Pancreas (tissue), 10 donors: ENCODE measurements at regions not wholly inside any gene's neighbourhood (a gene's known extent, or its start where the extent isn't known, plus 50 kb on each side); places are given as distances from the start of the nearest gene placed in this dataset.
A peak's percentile ranks its signal among the peaks of the same experiment; 100 is the strongest.
"Not testable (repeated sequence)": the region's sequence is repeated elsewhere in the genome, so short reads cannot be mapped to it uniquely, and the experiment has no call there.

Source experiments
- ATAC-seq, 4 donors: fragments of 200-7000 bp; cut with Tn5 transposase; one replicate each; pipeline versions ENCODE4 v1.8.0 to v1.9.1; 2020; ENCODE audit warnings: mild to moderate bottlenecking in 4 of 4, moderate library complexity in 4 of 4
- DNase-seq, 6 donors: peaks; one replicate each; pipeline ENCODE4 v3.0.0-alpha.2; 2020
- FAIRE-seq: peaks from 2 replicates; lab custom pipeline; 2012; peaks lifted over from hg19 to GRCh38; lab: Jason Lieb, UNC
- H3K27ac ChIP-seq, 4 donors: fragments of 200-600 bp; sonication (generic); 1 replicate in 3 of 4; 2 replicates in 1 of 4; pipeline versions ENCODE4 v1.5.0 to v1.8.0; 2020
- H3K27me3 ChIP-seq, 4 donors: fragments of 200-600 bp; one replicate each; pipeline ENCODE4 v1.8.0; 2021
- H3K36me3 ChIP-seq, 3 donors: fragments of 200-600 bp; sonication (generic) in 1 of 3; one replicate each; pipeline versions ENCODE4 v1.5.0 to v1.8.0; 2020 to 2021
- H3K4me1 ChIP-seq, 3 donors: fragments of 200-600 bp; one replicate each; pipeline ENCODE4 v1.8.0; 2021
- H3K4me3 ChIP-seq, 4 donors: fragments of 200-600 bp; sonication (generic) in 2 of 4; one replicate each; pipeline versions ENCODE4 v1.5.0 to v1.8.0; 2020 to 2021
- H3K9me3 ChIP-seq, 4 donors: fragments of 200-600 bp; one replicate each; pipeline ENCODE4 v1.8.0; 2021
- WGBS, 2 donors: extraction: QIAGEN DNeasy Blood & Tissue Kit; methylation state at CpG; one replicate each; pipeline ENCODE4 v1.1.7; 2013; 5-methylcytosine and 5-hydroxymethylcytosine counted together
- intact Hi-C, 3 donors: fragments of 100-400 bp; cut with DNase I; formaldehyde crosslinking; loops; one replicate each; pipeline versions ENCODE4 v1.11.1 to v1.14.2; 2022
- TF ChIP-seq, protein P1 (sequence below), 4 donors: fragments of 200-600 bp; sonication (generic) in 3 of 4; IDR thresholded peaks; one replicate each; pipeline versions ENCODE4 v1.5.0 to v1.8.0; 2021; ENCODE audit warnings: antibody characterized with exemption in 4 of 4
- donor health status: healthy with polysubstance abuse.
- donor health status: DM: no; HTN: no; CAD: no; lungs with moderate emphysema.
- donor health status: DM: no; HTN: no; CAD: no.
- donor health status: control.
- donor health status: control.
- donor health status: Bipolar disorder and iron deficiency.
- donor health status: DM: yes; HTN: yes; CAD: no.
- donor health status: DM: no; HTN: no; CAD: no.
- donor health status: DM: no; HTN: no; CAD: no.
- donor health status: DM: yes; HTN: yes; CAD: no.

- Histone ChIP-seq H3K36me3 (no peaks in the 10 kb centered on the region), H3K4me3 (no peak overlapping the region), H3K9me3 (no peaks in the 10 kb centered on the region), H3K27ac (no peak overlapping the region), H3K27me3 (peaks cover 0 to 20% (median 4%) of the 10 kb centered on the region in 4 donors), H3K4me1 (peaks cover 0 to 5% (median 0%) of the 10 kb centered on the region in 3 donors)
- TF ChIP-seq, protein P1, sequence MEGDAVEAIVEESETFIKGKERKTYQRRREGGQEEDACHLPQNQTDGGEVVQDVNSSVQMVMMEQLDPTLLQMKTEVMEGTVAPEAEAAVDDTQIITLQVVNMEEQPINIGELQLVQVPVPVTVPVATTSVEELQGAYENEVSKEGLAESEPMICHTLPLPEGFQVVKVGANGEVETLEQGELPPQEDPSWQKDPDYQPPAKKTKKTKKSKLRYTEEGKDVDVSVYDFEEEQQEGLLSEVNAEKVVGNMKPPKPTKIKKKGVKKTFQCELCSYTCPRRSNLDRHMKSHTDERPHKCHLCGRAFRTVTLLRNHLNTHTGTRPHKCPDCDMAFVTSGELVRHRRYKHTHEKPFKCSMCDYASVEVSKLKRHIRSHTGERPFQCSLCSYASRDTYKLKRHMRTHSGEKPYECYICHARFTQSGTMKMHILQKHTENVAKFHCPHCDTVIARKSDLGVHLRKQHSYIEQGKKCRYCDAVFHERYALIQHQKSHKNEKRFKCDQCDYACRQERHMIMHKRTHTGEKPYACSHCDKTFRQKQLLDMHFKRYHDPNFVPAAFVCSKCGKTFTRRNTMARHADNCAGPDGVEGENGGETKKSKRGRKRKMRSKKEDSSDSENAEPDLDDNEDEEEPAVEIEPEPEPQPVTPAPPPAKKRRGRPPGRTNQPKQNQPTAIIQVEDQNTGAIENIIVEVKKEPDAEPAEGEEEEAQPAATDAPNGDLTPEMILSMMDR (IDR thresholded peaks at IDR 0.05), result no peak
- 16 to 25% methylated on average over 9 of the region's 9 CpGs for WGBS, 2 donors
- intact Hi-C loops, result no loop called here
- no peak for DNase-seq
- ATAC-seq, result no peak
- no peak for FAIRE-seq
These were observed 82.3 kb downstream of the GPX5 start for GRCh38 chr6:28607990-28608389.

DNA sequence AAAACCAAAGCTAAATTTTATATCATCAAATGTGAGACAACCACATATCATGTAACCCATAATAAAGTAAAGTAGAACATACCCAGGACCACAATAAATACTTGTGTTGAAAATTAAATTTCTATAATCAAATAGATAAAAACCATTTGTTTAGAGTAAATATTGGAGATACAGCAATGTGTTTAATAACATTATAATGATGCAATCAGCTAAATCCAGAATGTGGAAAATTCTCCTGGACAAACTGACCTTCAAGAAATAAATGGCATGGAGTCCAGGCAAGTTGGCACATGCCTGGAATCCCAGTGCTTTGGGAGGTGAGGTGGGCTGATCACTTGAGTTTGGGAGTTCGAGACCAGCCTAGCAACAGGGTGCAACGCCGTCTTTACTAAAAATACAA lies 84.0 kb downstream of the GPX5 start:
- no peak overlapping the region for H3K4me3 ChIP-seq
- DNase-seq (no peak), FAIRE-seq (no peak), ATAC-seq (no peak)
- intact Hi-C loops, result no loop called here
- no peak overlapping the region for H3K27ac ChIP-seq
- H3K9me3 ChIP-seq, result no peaks in the 10 kb centered on the region
- H3K4me1 ChIP-seq, result peaks cover 0 to 5% (median 0%) of the 10 kb centered on the region in 3 donors
- no peaks in the 10 kb centered on the region for H3K36me3 ChIP-seq
- 87 to 92% methylated on average over 3 of the region's 3 CpGs for WGBS, 2 donors
- H3K27me3 ChIP-seq, result peaks cover 0 to 29% (median 3%) of the 10 kb centered on the region in 4 donors
- TF ChIP-seq, protein P1 (IDR thresholded peaks at IDR 0.05), result no peak

GRCh38 chr6:28615616-28615954 lies 89.9 kb downstream of the GPX5 start:
- no peak overlapping the region for H3K27ac ChIP-seq
- ATAC-seq, result no peak
- no peaks in the 10 kb centered on the region for H3K9me3 ChIP-seq
- intact Hi-C loops, result no loop called here
- H3K36me3 ChIP-seq, result no peaks in the 10 kb centered on the region
- TF ChIP-seq, protein P1 (IDR thresholded peaks at IDR 0.05), result no peak
- FAIRE-seq, result no peak
- H3K27me3 ChIP-seq, result peaks cover 0 to 48% (median 10%) of the 10 kb centered on the region in 4 donors
- no peak for DNase-seq
- WGBS, 2 donors, result 70 to 71% methylated on average over 7 of the region's 7 CpGs
- H3K4me3 ChIP-seq, result no peak overlapping the region
- no peaks in the 10 kb centered on the region for H3K4me1 ChIP-seq

- ATAC-seq (no peak), FAIRE-seq (no peak), DNase-seq (peak in 1 of 6 donors; percentile 43)
- intact Hi-C loops, result no loop called here
- TF ChIP-seq, protein P1 (IDR thresholded peaks at IDR 0.05), result no peak
- Histone ChIP-seq H3K9me3 (no peaks in the 10 kb centered on the region), H3K27me3 (peaks cover 0 to 45% (median 10%) of the 10 kb centered on the region in 4 donors), H3K4me3 (no peak overlapping the region), H3K27ac (no peak overlapping the region), H3K36me3 (no peaks in the 10 kb centered on the region), H3K4me1 (no peaks in the 10 kb centered on the region)
- WGBS, 2 donors, result 29 to 31% methylated on average over 48 to 52 of the region's 52 CpGs
These were observed 90.5 kb downstream of the GPX5 start for GRCh38 chr6:28615955-28616747.

GRCh38 chr6:28618898-28619555 lies 93.3 kb downstream of the GPX5 start:
- Histone ChIP-seq H3K9me3 (no peaks in the 10 kb centered on the region), H3K27me3 (peaks cover 0 to 39% (median 10%) of the 10 kb centered on the region in 4 donors), H3K4me1 (no peaks in the 10 kb centered on the region), H3K27ac (no peak overlapping the region), H3K4me3 (no peak overlapping the region), H3K36me3 (no peaks in the 10 kb centered on the region)
- DNase-seq (no peak), FAIRE-seq (no peak), ATAC-seq (no peak)
- TF ChIP-seq, protein P1 (IDR thresholded peaks at IDR 0.05), result no peak
- intact Hi-C loops, result no loop called here

DNA sequence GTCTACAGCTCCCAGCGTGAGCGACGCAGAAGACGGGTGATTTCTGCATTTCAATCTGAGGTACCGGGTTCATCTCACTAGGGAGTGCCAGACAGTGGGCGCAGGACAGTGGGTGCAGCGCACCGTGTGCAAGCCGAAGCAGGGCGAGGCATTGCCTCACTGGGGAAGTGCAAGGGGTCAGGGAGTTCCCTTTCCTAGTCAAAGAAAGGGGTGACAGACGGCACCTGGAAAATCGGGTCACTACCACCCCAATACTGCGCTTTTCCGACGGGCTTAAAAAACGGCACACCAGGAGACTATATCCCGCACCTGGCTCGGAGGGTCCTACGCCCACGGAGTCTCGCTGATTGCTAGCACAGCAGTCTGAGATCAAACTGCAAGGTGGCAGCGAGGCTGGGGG lies 95.6 kb downstream of the GPX5 start:
- H3K4me1 ChIP-seq, H3K27ac ChIP-seq, FAIRE-seq, H3K4me3 ChIP-seq, H3K9me3 ChIP-seq, H3K36me3 ChIP-seq, DNase-seq, intact Hi-C loops, ATAC-seq: not testable (repeated sequence)
- WGBS, 2 donors, result 27 to 46% methylated on average over 18 to 21 of the region's 22 CpGs
- H3K27me3 ChIP-seq, result peaks cover 0 to 22% (median 7%) of the 10 kb centered on the region in 4 donors

- peaks cover 0 to 12% (median 0%) of the 10 kb centered on the region in 4 donors for H3K27me3 ChIP-seq
- FAIRE-seq, H3K4me1 ChIP-seq, intact Hi-C loops, H3K9me3 ChIP-seq, H3K4me3 ChIP-seq, H3K27ac ChIP-seq, H3K36me3 ChIP-seq, DNase-seq, ATAC-seq: not testable (repeated sequence)
- WGBS, 2 donors, result 67 to 84% methylated on average over 2 to 3 of the region's 3 CpGs
These were observed 97.6 kb downstream of the GPX5 start for GRCh38 chr6:28623242-28623641.
